Peyer's patch (tissue), 4 donors: ENCODE measurements at regions not wholly inside any gene's neighbourhood (a gene's known extent, or its start where the extent isn't known, plus 50 kb on each side); places are given as distances from the start of the nearest gene placed in this dataset.
"Not testable (repeated sequence)": the region's sequence is repeated elsewhere in the genome, so short reads cannot be mapped to it uniquely, and the experiment has no call there.

Experiments used
- POLR2A ChIP-seq, 2 donors: fragments of 450-650 bp; IDR thresholded peaks; one replicate each; pipeline ENCODE4 v1.5.1; 2017; ENCODE audit warnings: antibody characterized with exemption in 2 of 2, mild to moderate bottlenecking in 2 of 2, moderate library complexity in 2 of 2
- TF ChIP-seq, protein P1 (sequence below), 6 experiments: fragments of 450-650 bp in 4 of 6; fragments of 200-600 bp in 2 of 6; sonication (generic) in 1 of 6; IDR thresholded peaks; one replicate each; pipeline ENCODE4 v1.5.1; 2017 to 2019; ENCODE audit warnings: antibody characterized with exemption in 6 of 6, mild to moderate bottlenecking in 3 of 6, moderate library complexity in 1 of 6

DNA sequence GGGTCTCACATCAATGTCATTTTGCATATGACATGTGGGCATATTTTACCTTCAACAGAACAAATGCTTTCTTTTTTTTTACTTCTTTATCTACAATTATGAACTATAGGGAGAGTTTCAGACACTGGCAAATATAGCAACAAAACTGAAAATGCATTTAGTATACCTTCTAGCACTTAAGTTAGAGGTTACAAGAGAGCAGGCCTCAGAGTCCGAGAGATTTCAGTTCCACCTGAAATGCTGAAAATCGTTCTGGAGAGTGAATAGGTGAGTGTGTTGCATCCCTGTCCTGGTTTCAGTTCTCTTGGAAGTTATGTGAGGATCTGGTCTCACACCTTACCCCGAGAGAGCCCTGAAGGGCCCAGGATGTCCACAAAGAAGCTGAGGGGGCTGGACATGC lies 337.8 kb upstream of the FRG1 start:
- TF ChIP-seq, protein P1, sequence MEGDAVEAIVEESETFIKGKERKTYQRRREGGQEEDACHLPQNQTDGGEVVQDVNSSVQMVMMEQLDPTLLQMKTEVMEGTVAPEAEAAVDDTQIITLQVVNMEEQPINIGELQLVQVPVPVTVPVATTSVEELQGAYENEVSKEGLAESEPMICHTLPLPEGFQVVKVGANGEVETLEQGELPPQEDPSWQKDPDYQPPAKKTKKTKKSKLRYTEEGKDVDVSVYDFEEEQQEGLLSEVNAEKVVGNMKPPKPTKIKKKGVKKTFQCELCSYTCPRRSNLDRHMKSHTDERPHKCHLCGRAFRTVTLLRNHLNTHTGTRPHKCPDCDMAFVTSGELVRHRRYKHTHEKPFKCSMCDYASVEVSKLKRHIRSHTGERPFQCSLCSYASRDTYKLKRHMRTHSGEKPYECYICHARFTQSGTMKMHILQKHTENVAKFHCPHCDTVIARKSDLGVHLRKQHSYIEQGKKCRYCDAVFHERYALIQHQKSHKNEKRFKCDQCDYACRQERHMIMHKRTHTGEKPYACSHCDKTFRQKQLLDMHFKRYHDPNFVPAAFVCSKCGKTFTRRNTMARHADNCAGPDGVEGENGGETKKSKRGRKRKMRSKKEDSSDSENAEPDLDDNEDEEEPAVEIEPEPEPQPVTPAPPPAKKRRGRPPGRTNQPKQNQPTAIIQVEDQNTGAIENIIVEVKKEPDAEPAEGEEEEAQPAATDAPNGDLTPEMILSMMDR (IDR thresholded peaks at IDR 0.05) = not testable (repeated sequence)
- not testable (repeated sequence) for TF ChIP-seq POLR2A (IDR thresholded peaks at IDR 0.05)
